ENCODE measurements at regions not wholly inside any gene's neighbourhood (a gene's known extent, or its start where the extent isn't known, plus 50 kb on each side); places are given as distances from the start of the nearest gene placed in this dataset.
"Not testable (repeated sequence)": the region's sequence is repeated elsewhere in the genome, so short reads cannot be mapped to it uniquely, and the experiment has no call there.

- TF ChIP-seq CREM (CRISPR knock-in tag; IDR thresholded peaks at IDR 0.05); CTCF (IDR thresholded peaks at IDR 0.05); ZNF263 (CRISPR knock-in tag; IDR thresholded peaks at IDR 0.05; ENCODE audit: low read depth); TCF7 (CRISPR knock-in tag; IDR thresholded peaks at IDR 0.05; ENCODE audit: low read depth); FOXJ3 (CRISPR knock-in tag; IDR thresholded peaks at IDR 0.05; ENCODE audit: borderline replicate concordance); ZNF232 (CRISPR knock-in tag; IDR thresholded peaks at IDR 0.05); ZNF317 (CRISPR knock-in tag; IDR thresholded peaks at IDR 0.05; ENCODE audit: borderline replicate concordance, low read depth); USF1 (CRISPR knock-in tag; IDR thresholded peaks at IDR 0.05): not testable (repeated sequence)
Observed at GRCh38 chr6:153867-154266, 138.4 kb upstream of the DUSP22 start.
